Sigmoid colon (tissue), 4 donors: ENCODE measurements at regions not wholly inside any gene's neighbourhood (a gene's known extent, or its start where the extent isn't known, plus 50 kb on each side); places are given as distances from the start of the nearest gene placed in this dataset.

Experiments
- CTCF ChIP-seq, 4 experiments: fragments of 450-650 bp in 3 of 4; fragments of 200-600 bp in 1 of 4; IDR thresholded peaks; one replicate each; pipeline ENCODE4 v1.5.1; 2016 to 2019; ENCODE audit warnings: antibody characterized with exemption in 4 of 4, mild to moderate bottlenecking in 3 of 4, moderate library complexity in 2 of 4
- EP300 ChIP-seq, 4 donors: sonication (generic); formaldehyde crosslinking; IDR thresholded peaks; one replicate each; pipeline ENCODE4 v1.6.1; 2017; ENCODE audit warnings: antibody characterized with exemption in 4 of 4
- POLR2A ChIP-seq, 2 donors: fragments of 450-650 bp; IDR thresholded peaks; one replicate each; pipeline ENCODE4 v1.6.1; 2016; ENCODE audit warnings: antibody characterized with exemption in 2 of 2, mild to moderate bottlenecking in 2 of 2, moderate library complexity in 2 of 2
- POLR2AphosphoS5 ChIP-seq, 4 donors: sonication (generic); formaldehyde crosslinking; IDR thresholded peaks; one replicate each; pipeline ENCODE4 v1.6.1; 2017; ENCODE audit warnings: antibody characterized with exemption in 4 of 4

GRCh38 chr10:21011433-21012018 is 114.4 kb upstream of the NEBL start:
- TF ChIP-seq CTCF (IDR thresholded peaks at IDR 0.05) (no peak), POLR2A (IDR thresholded peaks at IDR 0.05) (no peak), POLR2AphosphoS5 (IDR thresholded peaks at IDR 0.05) (no peak), EP300 (IDR thresholded peaks at IDR 0.05) (no peak)
